Amygdala (tissue), 56 donors: ENCODE measurements at regions not wholly inside any gene's neighbourhood (a gene's known extent, or its start where the extent isn't known, plus 50 kb on each side); places are given as distances from the start of the nearest gene placed in this dataset.

Source experiments
- DNase-seq, 56 donors: peaks; one replicate each; lab custom pipeline; 2025; lab: John Stamatoyannopoulos, UW

- DNase-seq, result no peak
Observed at GRCh38 chr6:82712826-82713225, 349.2 kb downstream of the TPBG start.

GRCh38 chr6:82720992-82721391, 344.6 kb downstream of the UBE3D start:
- DNase-seq, result no peak

DNA sequence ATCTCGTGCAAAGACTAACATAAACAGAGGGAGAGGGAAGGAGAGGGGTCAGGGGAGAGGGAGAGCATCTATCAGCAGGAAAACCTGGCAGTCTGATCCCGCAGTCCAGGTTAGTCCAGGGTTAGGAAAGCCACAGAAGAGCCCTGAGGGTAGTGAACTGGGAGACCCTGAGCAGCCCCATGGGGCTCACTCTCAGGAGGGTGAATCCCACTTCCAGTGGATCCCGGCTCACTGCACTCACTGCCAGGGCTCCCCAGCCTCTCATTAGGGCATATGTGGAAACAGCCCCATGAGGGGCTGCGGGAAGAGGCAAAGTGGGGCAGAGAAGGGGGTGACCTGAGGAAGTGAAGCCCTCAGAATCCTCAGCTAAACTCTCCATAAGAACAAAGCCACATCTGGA, 329.9 kb downstream of the UBE3D start:
- no peak for DNase-seq

DNA sequence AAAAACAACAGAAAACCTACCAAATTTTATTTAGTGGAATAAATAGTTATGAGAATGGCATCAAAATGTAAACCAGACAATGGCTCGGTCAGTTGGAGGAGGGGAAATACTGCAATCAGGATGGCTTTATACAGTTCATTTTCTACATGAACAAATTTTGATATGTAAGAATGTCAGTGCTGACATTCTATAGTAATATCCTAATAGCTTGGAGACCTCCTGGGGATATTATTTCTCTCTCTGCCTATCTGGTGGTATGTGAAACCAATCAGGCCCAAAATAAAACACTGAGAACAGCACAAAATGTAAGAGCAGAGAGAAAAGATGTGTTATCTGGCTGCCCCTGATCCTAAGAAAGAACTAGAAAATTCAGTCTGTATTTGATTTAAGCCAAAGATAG, 327.7 kb downstream of the UBE3D start:
- DNase-seq, result no peak

DNA sequence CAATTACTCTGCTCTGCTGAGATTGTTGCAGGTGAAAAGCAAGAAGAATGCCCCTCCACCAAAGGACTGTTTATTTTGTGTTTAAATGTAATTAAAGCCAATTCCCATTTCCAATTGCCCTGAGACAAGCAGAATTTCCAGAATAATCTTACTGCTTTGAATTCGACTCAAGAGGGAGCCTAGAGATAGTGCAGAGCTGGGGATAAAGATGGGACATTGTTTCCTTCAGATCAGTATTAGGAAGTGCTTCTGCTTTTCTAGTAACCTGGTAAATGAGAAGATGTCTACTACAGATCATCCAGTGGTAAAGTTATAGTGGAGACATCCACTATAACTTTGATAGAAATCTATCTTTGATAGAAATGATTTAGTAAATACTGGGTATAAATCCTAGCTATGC, 326.9 kb downstream of the UBE3D start:
- no peak for DNase-seq

DNA sequence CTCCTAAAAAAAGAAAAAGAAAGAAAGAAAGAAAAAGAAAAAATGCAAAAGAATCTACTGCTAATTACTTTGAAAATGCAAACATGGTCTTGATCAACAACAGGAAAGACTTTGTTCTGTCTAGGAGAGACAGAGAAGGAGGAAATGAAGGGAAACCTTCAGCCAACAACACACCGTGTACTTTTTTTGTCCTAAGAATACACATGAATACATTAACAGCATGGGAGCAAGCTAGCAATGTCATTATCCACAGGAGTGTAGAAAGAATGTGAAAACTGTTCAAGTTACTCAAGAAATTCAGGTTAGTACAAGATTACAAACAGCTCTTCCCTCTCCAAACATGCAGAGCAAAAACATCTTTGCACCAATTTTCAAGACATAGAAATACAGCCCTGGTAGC, 326.3 kb downstream of the UBE3D start:
- no peak for DNase-seq

DNA sequence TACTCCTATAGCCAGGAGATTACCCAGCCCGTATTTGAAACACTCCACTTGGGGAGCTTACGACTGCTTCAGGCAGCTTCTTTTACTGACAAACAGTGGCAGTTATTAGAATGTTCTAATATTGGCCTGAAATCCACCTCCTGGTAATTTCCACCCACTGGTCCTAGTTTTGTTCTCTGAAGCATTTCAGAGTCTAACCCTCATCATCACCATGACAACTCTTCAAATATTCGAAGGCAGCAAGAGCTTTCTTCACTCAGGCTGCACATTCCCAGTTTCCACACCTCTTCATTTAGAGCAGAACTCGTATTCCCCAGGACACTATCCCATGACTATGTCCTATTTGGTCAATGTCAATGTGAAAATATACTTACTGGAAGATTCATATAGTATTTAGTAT, 325.6 kb downstream of the UBE3D start:
- no peak for DNase-seq

DNA sequence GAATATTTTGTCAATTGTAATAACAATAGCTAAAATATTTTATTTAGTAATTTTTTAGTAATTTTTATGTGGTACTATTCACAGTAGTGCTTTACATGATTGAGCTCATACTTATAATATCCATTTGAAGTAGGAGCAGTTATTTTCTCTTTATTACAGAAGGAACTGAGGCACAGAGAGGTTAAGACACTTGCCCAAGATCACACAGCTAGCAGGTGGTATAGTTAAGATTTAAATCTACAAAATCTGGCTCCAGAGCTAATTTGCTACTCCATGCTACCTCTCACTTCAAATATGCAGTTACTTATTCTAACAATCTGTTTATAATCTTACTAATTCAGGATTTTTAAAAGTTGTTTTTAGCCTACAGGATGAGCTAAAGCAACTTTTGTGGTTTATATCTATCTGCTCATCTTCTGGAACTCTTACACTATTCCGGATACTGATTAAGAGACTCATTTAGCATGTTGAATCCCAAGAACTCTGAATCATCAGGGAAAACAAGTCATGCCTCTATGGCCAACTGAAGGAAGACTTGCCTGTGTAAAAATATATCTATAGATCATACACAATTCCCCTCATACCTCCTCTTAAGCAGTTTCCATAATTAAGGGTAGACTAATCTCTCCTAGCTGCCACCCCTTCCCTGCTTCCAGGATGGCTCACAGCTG, 324.2 kb downstream of the UBE3D start:
- no peak for DNase-seq

- DNase-seq, result no peak
Observed at GRCh38 chr6:82741996-82742385, 323.6 kb downstream of the UBE3D start.

DNA sequence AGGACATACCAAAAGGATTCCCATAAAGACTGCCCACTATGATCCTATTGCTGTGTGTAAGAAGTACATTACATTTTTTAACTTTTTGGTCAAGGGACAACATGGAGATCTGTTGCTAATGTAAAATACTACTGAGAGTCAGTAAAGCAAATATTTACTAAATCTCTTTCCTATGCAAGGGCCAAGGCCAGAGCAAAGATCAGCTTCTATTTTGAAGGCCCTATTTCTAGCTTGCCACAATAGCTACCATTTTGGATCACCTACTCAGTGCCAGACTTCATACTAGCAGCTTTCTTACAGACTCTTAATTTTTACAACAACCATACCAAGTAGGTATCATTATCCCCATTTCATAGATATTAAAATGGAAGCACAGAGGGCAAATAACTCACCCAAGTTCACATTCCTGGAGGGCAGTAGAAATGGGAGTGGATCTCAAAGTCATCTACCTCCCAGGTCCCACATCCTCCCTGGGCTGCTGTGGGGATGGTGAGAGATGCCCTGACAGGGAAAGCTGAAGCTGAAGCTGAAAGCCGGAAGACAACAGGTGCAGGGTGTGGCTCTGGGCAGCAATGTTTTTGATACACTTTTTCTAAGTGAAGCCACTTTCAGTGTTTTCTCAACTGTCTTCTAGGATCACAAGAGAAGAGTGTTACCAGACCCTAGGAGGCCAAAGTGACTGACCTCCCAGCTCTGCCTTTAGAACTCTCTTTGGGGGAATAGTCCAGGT, 321.2 kb downstream of the UBE3D start:
- DNase-seq, result no peak

DNA sequence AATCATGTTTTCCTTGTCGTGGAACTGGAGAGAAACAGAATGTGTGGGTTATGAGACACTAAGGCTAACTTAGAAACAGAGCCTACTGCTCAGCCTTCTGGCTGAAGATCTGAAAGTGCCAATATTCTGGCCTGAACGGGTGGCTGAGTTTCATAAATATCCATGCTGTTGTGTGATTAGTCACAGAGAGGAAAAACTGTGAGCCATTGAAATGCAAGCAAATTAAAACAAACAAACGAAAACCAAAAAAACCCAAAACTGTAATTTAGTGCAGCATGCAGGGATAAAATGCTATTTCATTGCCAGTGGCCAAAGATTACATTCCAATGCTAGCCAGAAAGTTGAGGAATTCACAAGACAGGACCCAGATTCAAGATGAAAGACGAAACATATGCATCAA, 315.1 kb downstream of the UBE3D start:
- DNase-seq, result peak in 3 of 56 donors; percentile 2 to 7 (median 4)

- DNase-seq, result no peak
Observed at GRCh38 chr6:82751718-82752117, 313.9 kb downstream of the UBE3D start.

- no peak for DNase-seq
Observed at GRCh38 chr6:82761674-82762345, 303.8 kb downstream of the UBE3D start.

DNA sequence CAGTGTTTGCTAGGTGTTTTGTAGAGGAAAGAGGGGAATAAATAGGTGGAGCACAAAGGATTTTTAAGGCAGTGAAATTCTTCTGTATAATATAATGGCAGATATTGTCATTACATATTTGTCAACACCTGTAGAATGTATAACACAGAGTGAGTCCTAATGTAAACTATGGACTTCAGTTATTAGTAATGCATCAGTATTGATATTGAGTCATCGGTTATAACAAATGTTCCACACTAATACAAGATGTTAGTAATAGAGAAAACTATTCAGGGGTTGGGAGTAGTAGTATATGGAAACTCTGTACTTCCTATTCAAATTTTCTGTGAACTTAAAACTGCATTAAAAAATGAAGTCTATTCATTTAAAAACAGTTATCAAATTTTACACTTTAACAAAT, 299.2 kb downstream of the UBE3D start:
- DNase-seq, result no peak

DNA sequence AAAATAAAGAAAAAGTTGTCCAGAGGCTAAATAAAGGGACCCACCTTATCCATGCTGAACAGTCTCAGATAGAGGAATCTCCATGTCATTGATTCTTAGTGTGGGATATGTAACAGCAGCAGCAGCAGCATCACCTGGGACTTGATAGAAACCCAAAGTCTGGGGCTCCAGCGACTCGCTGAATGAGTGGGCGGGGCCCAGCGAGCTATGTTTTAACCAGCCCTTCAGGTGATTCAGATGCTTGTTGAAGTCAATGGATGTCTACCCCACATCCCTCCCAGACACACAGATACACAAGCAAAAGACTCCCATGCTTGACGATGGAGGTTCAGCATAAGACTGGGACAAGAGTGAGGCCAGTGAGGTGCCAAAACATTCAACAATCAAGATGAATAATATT, 298.6 kb downstream of the UBE3D start:
- DNase-seq, result no peak

DNA sequence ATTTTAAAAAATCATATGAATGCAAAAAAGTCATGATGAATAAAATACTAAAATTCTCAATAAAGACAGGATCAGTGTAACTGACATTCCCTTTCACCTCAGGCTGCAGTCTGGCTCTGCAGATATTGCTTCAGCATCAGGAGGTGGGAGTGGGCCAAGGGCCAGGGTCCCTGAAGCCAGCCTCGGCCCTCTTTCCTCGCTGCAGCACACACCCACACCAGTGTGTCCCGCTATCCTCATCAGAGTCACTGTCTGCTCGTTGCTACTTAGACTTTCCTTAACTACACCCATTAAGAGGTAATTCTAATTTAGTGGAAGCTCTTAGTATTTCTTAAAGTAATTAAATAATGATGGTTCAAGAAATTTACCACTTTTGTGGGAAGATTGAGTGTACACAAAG, 298.2 kb downstream of the UBE3D start:
- DNase-seq, result no peak

GRCh38 chr6:82772851-82773717, 292.6 kb downstream of the UBE3D start:
- no peak for DNase-seq

GRCh38 chr6:82775361-82775760, 290.3 kb downstream of the UBE3D start:
- DNase-seq, result no peak

DNA sequence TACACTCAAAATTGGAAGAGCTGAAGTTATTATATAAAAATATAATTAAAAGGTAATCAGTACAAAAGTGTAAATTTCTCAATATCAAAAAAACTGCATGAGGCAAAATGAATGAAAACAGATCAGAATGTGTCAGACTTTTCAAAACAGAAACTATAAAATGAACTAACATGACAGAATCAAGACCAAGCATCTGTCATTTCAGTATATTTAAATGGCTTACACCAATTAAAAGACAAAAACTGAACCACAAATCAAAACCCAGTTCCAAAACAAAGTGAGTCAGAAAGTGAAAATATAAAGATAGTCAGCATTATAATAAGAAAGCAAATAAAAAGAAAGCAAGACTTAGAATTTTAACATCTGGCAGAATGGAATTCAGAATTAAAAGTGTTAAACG, 289.7 kb downstream of the UBE3D start:
- DNase-seq, result no peak

DNA sequence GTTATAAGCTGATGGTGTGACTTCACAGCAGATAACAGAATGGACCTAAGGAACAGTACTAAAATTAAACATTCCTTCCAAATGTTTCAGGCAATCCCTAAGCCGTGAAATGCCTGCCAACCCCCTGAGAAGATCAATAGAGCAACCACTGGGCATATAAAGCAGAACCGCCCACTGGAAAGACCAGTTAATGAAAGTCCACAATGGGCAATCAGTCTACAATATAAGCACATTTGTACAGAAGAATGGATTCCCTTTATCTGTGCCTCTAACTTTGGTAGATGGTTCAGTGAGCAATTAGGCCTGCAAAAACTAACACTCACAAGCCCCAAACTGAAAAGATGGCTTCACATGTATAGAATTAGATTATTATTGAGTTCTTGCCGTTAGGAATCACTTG, 286.6 kb downstream of the UBE3D start:
- DNase-seq, result no peak

DNA sequence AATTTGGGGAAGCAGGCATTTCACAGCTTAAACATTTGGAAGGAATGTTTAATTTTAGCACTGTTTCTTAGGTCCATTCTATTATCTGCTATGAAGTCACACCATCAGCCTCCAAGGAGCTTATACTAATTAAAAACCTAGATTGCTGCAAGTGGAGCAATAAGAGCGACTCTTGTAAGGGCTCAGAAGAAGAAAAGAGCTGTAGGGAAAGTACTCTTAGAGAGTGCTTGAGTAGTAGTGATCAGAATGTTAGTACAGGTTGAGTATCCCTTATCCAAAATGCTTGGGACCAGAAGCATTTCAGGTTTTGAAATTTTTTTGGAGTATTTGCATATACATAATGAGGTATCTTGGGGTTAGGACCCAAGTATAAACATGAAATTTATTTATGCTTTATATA, 285.3 kb downstream of the UBE3D start:
- DNase-seq, result no peak
